SK-N-SH (cell line): ENCODE measurements at regions not wholly inside any gene's neighbourhood (a gene's known extent, or its start where the extent isn't known, plus 50 kb on each side); places are given as distances from the start of the nearest gene placed in this dataset.

Experiments used
- EP300 ChIP-seq, 2 experiments: IDR thresholded peaks; 2 replicates each; pipeline versions ENCODE4 v1.4.0 to v1.6.1; 2012; ENCODE audit warnings: borderline replicate concordance in 1 of 2, low read depth in 1 of 2, low read length in 1 of 2
- GABPA ChIP-seq: IDR thresholded peaks from 2 replicates; pipeline ENCODE4 v1.4.0; 2012; ENCODE audit warnings: low read depth, mild to moderate bottlenecking
- JUND ChIP-seq: IDR thresholded peaks from 2 replicates; pipeline ENCODE4 v1.4.0; 2012
- NFIC ChIP-seq: IDR thresholded peaks from 2 replicates; pipeline ENCODE4 v1.4.0; 2012; ENCODE audit warnings: borderline replicate concordance
- NRF1 ChIP-seq: IDR thresholded peaks from 2 replicates; pipeline ENCODE4 v1.6.1; 2012; ENCODE audit warnings: low read depth, mild to moderate bottlenecking, low read length
- POLR2AphosphoS5 ChIP-seq: IDR thresholded peaks from 2 replicates; pipeline ENCODE4 v1.6.1; 2012; ENCODE audit warnings: low read depth, low read length
- RCOR1 ChIP-seq: fragments of 150-350 bp; IDR thresholded peaks from 2 replicates; pipeline ENCODE4 v1.6.1; 2017; ENCODE audit warnings: antibody characterized with exemption, low read length
- RXRA ChIP-seq: IDR thresholded peaks from 2 replicates; pipeline ENCODE4 v1.4.0; 2012; ENCODE audit warnings: low read depth, mild to moderate bottlenecking, borderline replicate concordance
- YY1 ChIP-seq: IDR thresholded peaks from 2 replicates; pipeline ENCODE4 v1.4.0; 2012; ENCODE audit warnings: low read depth, mild to moderate bottlenecking
- TF ChIP-seq, protein P1 (sequence below): fragments of 200-600 bp; sonication (generic); IDR thresholded peaks from 2 replicates; pipeline ENCODE4 v1.6.1; 2017; ENCODE audit warnings: antibody characterized with exemption, mild to moderate bottlenecking, moderate library complexity
- TF ChIP-seq, protein P2 (sequence below): IDR thresholded peaks from 2 replicates; pipeline ENCODE4 v1.6.1; 2012; ENCODE audit warnings: mild to moderate bottlenecking, low read depth, low read length, moderate library complexity
- TF ChIP-seq, protein P3 (sequence below): IDR thresholded peaks from 2 replicates; pipeline ENCODE4 v1.4.0; 2012; ENCODE audit warnings: low read depth
- TF ChIP-seq, protein P4 (sequence below): IDR thresholded peaks from 2 replicates; pipeline ENCODE4; 2012

DNA sequence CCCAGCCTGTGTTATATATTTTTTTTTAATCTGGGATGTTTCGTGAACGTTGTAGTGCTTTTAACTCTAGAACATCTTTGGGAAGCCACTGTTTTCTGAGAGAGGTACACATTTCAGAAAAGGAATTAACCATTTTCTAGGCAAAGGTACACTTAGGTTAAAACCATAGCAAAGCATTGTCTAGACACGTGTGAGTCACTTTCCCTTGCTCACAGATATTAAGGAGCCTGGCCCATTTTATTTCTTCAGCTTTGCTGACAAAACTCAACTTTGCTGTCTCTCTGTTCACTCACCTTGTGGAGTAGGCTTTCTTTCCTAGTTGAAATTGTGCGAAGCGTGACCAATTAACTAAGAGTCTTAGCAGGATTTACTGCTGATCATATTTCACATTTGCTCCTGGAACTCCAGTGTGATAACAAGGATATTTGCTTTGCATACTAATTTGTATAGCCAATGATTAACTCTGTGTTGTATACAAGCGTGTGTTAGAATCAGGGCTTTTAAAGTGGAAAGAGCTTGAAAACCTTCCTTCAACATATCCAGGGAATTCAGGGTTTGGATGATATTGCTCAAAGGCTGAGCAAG lies 215.0 kb upstream of the AGAP1 start:
- TF ChIP-seq, protein P1, sequence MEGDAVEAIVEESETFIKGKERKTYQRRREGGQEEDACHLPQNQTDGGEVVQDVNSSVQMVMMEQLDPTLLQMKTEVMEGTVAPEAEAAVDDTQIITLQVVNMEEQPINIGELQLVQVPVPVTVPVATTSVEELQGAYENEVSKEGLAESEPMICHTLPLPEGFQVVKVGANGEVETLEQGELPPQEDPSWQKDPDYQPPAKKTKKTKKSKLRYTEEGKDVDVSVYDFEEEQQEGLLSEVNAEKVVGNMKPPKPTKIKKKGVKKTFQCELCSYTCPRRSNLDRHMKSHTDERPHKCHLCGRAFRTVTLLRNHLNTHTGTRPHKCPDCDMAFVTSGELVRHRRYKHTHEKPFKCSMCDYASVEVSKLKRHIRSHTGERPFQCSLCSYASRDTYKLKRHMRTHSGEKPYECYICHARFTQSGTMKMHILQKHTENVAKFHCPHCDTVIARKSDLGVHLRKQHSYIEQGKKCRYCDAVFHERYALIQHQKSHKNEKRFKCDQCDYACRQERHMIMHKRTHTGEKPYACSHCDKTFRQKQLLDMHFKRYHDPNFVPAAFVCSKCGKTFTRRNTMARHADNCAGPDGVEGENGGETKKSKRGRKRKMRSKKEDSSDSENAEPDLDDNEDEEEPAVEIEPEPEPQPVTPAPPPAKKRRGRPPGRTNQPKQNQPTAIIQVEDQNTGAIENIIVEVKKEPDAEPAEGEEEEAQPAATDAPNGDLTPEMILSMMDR, result no peak
- TF ChIP-seq, protein P2, sequence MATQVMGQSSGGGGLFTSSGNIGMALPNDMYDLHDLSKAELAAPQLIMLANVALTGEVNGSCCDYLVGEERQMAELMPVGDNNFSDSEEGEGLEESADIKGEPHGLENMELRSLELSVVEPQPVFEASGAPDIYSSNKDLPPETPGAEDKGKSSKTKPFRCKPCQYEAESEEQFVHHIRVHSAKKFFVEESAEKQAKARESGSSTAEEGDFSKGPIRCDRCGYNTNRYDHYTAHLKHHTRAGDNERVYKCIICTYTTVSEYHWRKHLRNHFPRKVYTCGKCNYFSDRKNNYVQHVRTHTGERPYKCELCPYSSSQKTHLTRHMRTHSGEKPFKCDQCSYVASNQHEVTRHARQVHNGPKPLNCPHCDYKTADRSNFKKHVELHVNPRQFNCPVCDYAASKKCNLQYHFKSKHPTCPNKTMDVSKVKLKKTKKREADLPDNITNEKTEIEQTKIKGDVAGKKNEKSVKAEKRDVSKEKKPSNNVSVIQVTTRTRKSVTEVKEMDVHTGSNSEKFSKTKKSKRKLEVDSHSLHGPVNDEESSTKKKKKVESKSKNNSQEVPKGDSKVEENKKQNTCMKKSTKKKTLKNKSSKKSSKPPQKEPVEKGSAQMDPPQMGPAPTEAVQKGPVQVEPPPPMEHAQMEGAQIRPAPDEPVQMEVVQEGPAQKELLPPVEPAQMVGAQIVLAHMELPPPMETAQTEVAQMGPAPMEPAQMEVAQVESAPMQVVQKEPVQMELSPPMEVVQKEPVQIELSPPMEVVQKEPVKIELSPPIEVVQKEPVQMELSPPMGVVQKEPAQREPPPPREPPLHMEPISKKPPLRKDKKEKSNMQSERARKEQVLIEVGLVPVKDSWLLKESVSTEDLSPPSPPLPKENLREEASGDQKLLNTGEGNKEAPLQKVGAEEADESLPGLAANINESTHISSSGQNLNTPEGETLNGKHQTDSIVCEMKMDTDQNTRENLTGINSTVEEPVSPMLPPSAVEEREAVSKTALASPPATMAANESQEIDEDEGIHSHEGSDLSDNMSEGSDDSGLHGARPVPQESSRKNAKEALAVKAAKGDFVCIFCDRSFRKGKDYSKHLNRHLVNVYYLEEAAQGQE, result no peak
- no peak for TF ChIP-seq EP300 (IDR thresholded peaks at IDR 0.05; ENCODE audit: borderline replicate concordance in 1 of 2, low read depth in 1 of 2, low read length in 1 of 2)
- no peak for TF ChIP-seq RXRA
- TF ChIP-seq NRF1, result no peak
- TF ChIP-seq GABPA, result no peak
- TF ChIP-seq POLR2AphosphoS5, result no peak
- TF ChIP-seq, protein P3, sequence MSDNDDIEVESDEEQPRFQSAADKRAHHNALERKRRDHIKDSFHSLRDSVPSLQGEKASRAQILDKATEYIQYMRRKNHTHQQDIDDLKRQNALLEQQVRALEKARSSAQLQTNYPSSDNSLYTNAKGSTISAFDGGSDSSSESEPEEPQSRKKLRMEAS, result no peak
- TF ChIP-seq, protein P4, sequence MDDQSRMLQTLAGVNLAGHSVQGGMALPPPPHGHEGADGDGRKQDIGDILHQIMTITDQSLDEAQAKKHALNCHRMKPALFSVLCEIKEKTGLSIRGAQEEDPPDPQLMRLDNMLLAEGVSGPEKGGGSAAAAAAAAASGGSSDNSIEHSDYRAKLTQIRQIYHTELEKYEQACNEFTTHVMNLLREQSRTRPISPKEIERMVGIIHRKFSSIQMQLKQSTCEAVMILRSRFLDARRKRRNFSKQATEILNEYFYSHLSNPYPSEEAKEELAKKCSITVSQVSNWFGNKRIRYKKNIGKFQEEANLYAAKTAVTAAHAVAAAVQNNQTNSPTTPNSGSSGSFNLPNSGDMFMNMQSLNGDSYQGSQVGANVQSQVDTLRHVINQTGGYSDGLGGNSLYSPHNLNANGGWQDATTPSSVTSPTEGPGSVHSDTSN, result no peak
- no peak for TF ChIP-seq NFIC
- TF ChIP-seq RCOR1, result no peak
- no peak for TF ChIP-seq YY1
- no peak for TF ChIP-seq JUND
